GM19239 (cell line): ENCODE measurements at regions not wholly inside any gene's neighbourhood (a gene's known extent, or its start where the extent isn't known, plus 50 kb on each side); places are given as distances from the start of the nearest gene placed in this dataset.

ENCODE experiments used
- DNase-seq: peaks from one replicate; pipeline ENCODE4 v3.0.0; 2011; ENCODE audit warnings: low spot score; ENCODE audit not compliant: insufficient read length
- FAIRE-seq: peaks from 2 replicates; lab custom pipeline; 2011; peaks lifted over from hg19 to GRCh38; lab: Jason Lieb, UNC

DNA sequence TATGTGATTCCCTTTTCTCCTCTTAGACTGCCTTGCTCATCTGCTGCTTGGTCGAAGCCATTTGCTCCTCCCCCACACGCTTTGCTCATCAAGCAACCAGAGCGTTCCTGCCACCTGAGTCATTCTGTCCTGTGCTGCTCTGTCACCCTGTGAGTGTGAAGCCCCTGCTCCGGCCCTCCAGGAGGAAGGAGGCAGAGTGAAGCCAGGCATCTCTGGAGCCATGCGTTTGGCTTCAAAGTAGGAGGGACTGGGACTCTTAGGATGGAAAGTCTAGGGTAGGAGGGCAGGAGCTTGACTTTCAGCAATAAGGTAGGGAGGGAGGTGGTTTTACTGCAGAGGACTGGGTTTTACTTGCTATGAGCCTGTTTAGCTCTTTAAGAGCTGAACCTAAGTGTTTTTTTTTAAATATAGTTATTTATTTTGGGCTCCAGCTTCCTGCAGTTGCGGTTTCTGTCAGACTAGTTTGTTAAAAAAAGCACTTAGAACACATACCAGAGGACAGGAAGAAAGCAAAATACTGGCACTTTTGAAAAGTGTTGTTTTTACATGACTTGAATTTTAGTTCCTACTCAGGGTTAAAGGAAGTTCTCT is 63.6 kb downstream of the SPINK2 start:
- peak; percentile 79 for FAIRE-seq
- peak; percentile 56 for DNase-seq

GRCh38 chr4:56757261-56757746 is 64.2 kb downstream of the SPINK2 start:
- FAIRE-seq, result no peak
- DNase-seq, result peak; percentile 8

DNA sequence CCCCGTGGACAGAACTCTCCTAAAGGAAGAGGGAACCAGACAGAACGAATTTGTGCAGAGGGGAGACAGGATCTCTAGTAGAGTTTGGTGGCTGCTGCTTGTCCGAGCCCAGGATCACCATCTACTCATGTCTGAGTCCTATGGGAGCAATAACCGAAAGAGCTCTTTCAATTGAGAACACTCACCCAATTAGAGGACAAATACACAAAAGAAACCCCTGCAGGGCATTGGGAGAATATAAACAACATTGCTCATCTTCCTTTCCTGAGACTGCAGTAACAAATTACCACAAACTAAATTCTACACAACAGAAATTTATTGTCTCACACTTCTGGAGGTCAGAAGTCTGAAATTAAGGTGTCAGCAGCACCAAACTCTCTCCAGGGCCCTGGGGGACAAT is 65.6 kb downstream of the SPINK2 start:
- no peak for FAIRE-seq
- no peak for DNase-seq

DNA sequence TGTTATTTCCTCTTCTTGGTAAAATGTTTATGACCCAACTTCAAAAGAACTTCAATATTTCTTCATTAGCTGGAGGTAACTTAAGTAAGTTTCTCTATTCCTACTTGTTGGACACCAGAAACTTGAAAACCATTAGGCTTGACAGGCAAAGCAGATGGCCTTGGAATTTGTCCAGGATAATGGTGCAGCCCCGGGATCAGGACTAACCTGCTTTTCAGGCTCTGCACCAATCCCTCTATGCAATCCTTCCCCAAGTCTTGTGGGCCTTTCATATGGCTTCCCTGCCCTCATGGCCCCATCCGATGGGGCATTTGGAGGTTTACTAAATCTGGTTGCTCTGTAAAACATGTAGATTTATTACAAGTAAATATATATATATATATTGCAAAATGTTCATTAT is 68.5 kb downstream of the SPINK2 start:
- DNase-seq (no peak), FAIRE-seq (no peak)

DNA sequence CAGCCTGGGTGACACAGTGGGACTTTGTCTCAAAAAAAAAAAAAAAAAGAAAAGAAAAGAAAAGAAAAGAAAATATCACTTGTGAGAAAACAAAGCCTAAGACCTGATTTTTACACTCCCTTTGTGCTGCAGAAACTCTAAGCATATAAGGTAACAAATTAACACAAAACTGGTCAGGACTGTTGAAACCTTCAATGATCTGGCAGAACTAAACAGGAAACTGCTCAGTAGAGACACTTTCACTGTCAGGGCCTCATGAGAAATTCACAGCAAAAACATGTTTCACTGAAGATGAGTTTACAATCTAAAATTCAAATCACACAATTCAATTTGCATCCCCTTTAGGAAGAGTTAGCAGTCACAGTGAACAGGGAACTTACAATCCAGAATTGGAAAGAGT is 69.1 kb upstream of the HOPX start:
- no peak for FAIRE-seq
- no peak for DNase-seq

DNA sequence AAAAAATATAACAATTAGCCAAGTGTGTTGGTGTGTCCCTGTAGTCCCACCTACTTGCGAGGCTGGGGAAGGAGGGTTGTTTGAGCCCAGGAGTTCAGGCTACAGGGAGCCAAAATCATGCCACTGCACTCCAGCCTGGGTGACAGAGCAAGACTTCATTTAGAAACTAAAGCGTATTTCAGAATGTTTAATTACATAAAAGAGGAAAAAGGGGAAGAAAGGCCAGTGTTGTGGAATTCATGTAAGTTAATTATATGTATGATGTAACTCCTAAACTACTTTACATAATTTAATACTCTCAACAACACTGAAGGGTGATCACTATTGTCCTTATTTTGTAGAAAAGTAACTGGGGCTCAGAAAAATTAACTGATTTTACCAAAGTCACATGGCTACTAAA is 67.2 kb upstream of the HOPX start:
- DNase-seq, result no peak
- FAIRE-seq, result no peak

DNA sequence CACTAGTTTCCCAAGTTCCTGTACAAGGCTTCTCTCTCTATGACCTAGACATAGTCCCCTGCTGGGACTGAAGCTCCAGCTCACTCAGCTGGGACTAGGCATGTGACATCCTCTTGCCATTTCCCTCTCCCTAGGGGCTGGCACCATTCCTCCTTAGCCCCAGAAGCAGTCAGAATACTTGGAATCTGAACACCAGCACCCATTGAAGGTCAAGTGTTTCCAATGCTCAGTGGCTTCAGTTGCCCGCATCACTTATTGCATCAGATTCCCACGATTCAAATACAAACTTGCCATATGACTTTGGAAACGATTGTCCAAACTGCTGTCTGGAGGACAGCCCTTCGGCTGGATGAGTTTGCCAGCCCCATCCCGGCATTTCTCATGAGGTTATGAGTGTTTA is 65.5 kb upstream of the HOPX start:
- FAIRE-seq (no peak), DNase-seq (no peak)

DNA sequence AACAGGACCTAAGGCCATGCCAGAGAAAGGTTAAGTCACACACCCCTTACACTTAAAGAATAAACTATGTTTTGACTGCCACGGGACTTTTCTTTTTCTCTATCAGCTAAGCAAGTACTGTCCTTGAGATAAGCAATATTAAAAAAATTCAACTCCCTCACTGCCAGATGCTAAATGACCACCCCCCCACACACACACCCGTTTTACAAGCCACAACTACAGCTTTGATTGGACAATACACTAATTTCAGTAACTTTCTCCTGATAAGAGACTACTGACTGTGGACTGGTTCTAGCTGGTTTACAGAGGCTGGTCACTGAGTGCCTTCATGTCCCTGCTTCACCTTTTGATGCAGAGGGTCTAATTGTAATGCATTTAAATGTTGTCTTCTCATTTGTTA is 63.9 kb upstream of the HOPX start:
- DNase-seq, result no peak
- FAIRE-seq, result no peak

DNA sequence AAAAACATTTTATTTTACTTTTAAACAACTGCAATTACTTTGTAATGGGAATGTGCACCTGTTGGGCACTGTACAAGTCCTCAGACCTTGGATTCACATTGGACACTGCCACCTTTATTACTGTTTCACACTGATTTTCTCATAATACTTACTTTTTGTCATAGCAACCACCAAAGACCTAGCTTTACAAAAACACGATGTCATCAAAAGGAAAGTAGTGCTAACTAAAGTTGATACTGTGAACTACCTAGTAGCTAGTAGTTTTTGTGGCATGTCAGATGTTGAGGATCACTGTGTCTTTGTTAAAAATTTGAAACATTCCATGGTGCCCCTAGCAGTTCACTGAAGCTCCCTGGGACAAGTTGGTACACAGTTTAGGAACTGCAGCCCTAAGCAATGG is 62.9 kb upstream of the HOPX start:
- no peak for DNase-seq
- no peak for FAIRE-seq

DNA sequence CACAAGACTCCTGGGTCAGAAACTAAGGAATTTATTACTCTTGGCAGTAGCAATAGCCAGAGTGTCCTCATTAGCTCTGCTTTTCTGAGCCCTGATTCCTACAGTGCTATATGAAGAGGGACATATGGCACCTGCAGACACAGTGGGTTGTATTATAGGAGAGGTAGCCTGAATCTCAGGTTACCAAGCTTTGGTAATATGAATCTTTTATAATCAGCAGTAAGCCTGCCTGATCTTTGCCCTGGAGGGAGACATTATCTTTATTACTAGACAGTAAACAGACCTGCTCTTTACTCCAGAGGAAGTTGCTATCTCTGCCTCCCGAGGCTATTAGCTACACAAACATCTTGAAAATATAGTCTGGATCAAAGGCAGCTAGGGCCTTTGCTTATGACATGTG is 62.5 kb upstream of the HOPX start:
- DNase-seq, result no peak
- no peak for FAIRE-seq

DNA sequence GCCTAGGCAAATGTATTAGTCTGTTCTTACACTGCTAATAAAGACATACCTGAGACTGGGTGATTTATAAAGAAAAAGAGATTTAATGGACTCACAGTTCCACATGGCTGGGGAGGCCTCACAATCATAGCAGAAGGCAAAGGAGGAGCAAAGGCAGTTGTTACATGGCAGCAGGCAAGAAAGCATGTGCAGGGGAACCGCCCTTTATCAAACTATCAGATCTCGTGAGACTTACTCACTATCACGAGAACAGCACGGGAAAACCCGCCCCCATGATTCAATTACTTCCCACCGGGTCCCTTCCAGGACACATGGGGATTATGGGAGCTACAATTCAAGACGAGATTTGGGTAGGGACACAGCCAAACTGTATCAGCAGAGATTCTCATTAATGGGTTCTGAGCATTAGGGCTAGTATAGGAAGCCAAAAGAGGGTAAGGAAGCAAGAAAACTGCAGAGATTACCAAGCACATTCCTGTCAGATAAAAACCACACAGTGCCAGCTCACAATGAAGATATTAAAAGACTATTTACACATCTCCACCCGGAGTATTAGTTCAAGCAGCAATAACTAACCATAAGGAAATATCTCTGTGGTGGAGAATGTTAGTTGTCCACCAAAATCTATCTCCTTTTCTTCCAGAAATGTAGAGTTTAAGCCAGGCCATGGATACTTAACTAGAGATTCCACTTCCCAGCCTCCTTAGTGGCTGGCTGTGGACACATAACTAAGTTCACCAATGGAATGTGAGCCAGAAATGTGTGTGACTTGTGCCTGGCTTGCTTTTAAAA is 61.2 kb upstream of the HOPX start:
- FAIRE-seq, result no peak
- no peak for DNase-seq

- DNase-seq, result no peak
- FAIRE-seq, result no peak
Measured at GRCh38 chr4:56741595-56741994, 60.5 kb upstream of the HOPX start.

- no peak for DNase-seq
- no peak for FAIRE-seq
Measured at GRCh38 chr4:56739066-56739777, 58.1 kb upstream of the HOPX start.

DNA sequence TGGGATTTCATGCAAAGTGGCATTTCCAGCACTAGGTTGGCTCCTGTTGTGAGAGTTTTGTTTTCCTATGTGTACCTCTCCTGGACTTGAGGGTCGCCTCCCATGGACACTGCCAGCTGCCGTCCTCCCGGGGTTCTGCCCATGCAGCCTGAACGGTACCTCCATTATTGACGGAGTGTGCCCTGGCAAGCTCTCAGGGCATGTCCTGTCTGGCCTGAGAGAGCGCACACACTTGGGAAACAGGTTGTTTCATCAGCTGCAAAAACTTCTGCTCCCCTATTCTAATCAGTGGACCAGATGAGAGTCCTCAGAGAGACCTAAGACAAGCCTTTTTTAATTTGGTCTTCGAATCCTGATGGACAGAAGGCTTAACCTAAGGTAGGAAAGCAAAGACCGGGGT is 56.6 kb upstream of the HOPX start:
- FAIRE-seq, result no peak
- no peak for DNase-seq

GRCh38 chr4:56733352-56733751 is 52.3 kb upstream of the HOPX start:
- DNase-seq (no peak), FAIRE-seq (no peak)

GRCh38 chr4:56732301-56732700 is 51.2 kb upstream of the HOPX start:
- no peak for DNase-seq
- FAIRE-seq, result no peak

DNA sequence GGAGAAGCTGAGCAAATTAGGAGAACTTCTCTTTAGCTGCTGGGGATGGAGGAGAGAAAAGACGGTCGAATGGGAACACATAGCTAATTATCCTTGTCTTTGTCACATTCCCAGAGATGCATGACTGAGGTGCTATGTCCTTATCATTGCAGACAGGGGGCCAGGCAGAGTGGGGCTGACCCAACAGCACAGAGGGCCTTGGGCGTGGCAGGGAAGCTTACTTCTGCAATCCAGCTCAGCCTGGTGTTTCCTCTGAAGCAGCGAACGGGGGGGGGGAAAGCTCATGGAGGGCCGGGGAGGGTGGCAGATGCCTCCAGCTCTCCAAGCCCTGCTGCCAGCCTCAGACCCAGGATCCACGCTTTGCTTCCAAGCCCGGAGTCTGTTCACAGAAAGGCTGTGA is 50.8 kb upstream of the HOPX start:
- no peak for FAIRE-seq
- no peak for DNase-seq
